GM23338 (cell line): ENCODE measurements at regions not wholly inside any gene's neighbourhood (a gene's known extent, or its start where the extent isn't known, plus 50 kb on each side); places are given as distances from the start of the nearest gene placed in this dataset.
A peak's percentile ranks its signal among the peaks of the same experiment; 100 is the strongest.

Experiments used
- ATAC-seq: fragments of 200-7000 bp; cut with Tn5 transposase; 3 replicates; pipeline ENCODE4 v1.9.1; 2020
- DNase-seq: peaks from one replicate; pipeline ENCODE4 v3.0.0-alpha.2; 2015; ENCODE audit warnings: low spot score
- H2AFZ ChIP-seq: fragments of 200-600 bp; sonication (generic); 2 replicates; pipeline ENCODE4 v1.8.0; 2016; ENCODE audit warnings: antibody characterized with exemption, mild to moderate bottlenecking, moderate library complexity
- H3F3A ChIP-seq: fragments of 200-600 bp; sonication (generic); replicated peaks from 2 replicates; pipeline ENCODE4 v1.8.0; 2017; ENCODE audit warnings: antibody characterized with exemption, mixed run types, low read depth
- H3K27ac ChIP-seq: fragments of 200-600 bp; sonication (generic); 2 replicates; pipeline ENCODE4 v1.6.1; 2016; ENCODE audit warnings: low read depth
- H3K27me3 ChIP-seq: fragments of 200-600 bp; sonication (generic); 2 replicates; pipeline ENCODE4 v1.8.0; 2016; ENCODE audit warnings: mild to moderate bottlenecking, mixed run types, moderate library complexity; ENCODE audit not compliant: insufficient read depth
- H3K36me3 ChIP-seq: fragments of 200-600 bp; sonication (generic); 2 replicates; pipeline ENCODE4 v1.8.0; 2016; ENCODE audit warnings: mild to moderate bottlenecking; ENCODE audit not compliant: insufficient read depth
- H3K4me1 ChIP-seq: fragments of 200-600 bp; sonication (generic); 2 replicates; pipeline ENCODE4 v1.8.0; 2016; ENCODE audit warnings: mild to moderate bottlenecking, moderate library complexity; ENCODE audit not compliant: insufficient read depth
- H3K4me2 ChIP-seq: fragments of 200-600 bp; sonication (generic); 2 replicates; pipeline ENCODE4 v1.7.1; 2017; ENCODE audit warnings: mixed run types
- H3K4me3 ChIP-seq: fragments of 200-600 bp; sonication (generic); 2 replicates; pipeline ENCODE4 v1.6.1; 2016; ENCODE audit warnings: mixed run types
- H3K79me2 ChIP-seq: fragments of 200-600 bp; sonication (generic); replicated peaks from 2 replicates; pipeline ENCODE4 v1.8.0; 2017; ENCODE audit warnings: mild to moderate bottlenecking; ENCODE audit not compliant: insufficient read depth
- H3K9me2 ChIP-seq: fragments of 200-600 bp; sonication (generic); 2 replicates; pipeline ENCODE4 v1.8.0; 2017; ENCODE audit not compliant: insufficient read depth
- H4K20me1 ChIP-seq: fragments of 200-600 bp; sonication (generic); replicated peaks from 2 replicates; pipeline ENCODE4 v1.8.0; 2017; ENCODE audit warnings: mild to moderate bottlenecking; ENCODE audit not compliant: insufficient read depth
- H3K27ac Mint-ChIP-seq: 2 replicates; pipeline ENCODE4 v1.8.0; 2020; ENCODE audit warnings: inconsistent platforms, mild to moderate bottlenecking, moderate library complexity, mixed read lengths
- H3K27me3 Mint-ChIP-seq: 3 replicates; pipeline ENCODE4 v1.8.0; 2022; ENCODE audit warnings: low read depth, mild to moderate bottlenecking, moderate library complexity, mixed read lengths, inconsistent platforms; ENCODE audit not compliant: insufficient read depth, poor library complexity
- H3K36me3 Mint-ChIP-seq: 3 replicates; pipeline ENCODE4 v1.8.0; 2021; ENCODE audit warnings: low read depth, mild to moderate bottlenecking, inconsistent platforms, moderate library complexity, mixed read lengths
- H3K4me1 Mint-ChIP-seq: 3 replicates; pipeline ENCODE4 v1.8.0; 2020; ENCODE audit warnings: mild to moderate bottlenecking, inconsistent platforms, mixed read lengths
- H3K4me3 Mint-ChIP-seq: 3 replicates; pipeline ENCODE4 v1.8.0; 2021; ENCODE audit warnings: moderate library complexity, mild to moderate bottlenecking, inconsistent platforms, mixed read lengths
- H3K9me3 Mint-ChIP-seq: 3 replicates; pipeline ENCODE4 v1.8.0; 2020; ENCODE audit warnings: moderate library complexity, mild to moderate bottlenecking, inconsistent platforms, mixed read lengths
- CREB1 ChIP-seq: fragments of 250-450 bp; sonication (Bioruptor Pico); IDR thresholded peaks from 2 replicates; pipeline ENCODE4 v1.5.0; 2020; ENCODE audit warnings: low read depth, mild to moderate bottlenecking, moderate library complexity
- EZH2 ChIP-seq: fragments of 200-600 bp; sonication (generic); IDR thresholded peaks from one replicate; pipeline ENCODE4 v1.8.0; 2017; ENCODE audit warnings: antibody characterized with exemption, mild to moderate bottlenecking, low read depth; ENCODE audit not compliant: unreplicated experiment
- EZH2phosphoT487 ChIP-seq: fragments of 200-600 bp; sonication (generic); IDR thresholded peaks from one replicate; pipeline ENCODE4 v1.8.1; 2018; ENCODE audit warnings: antibody characterized with exemption; ENCODE audit not compliant: unreplicated experiment
- JUNB ChIP-seq: IDR thresholded peaks from one replicate; pipeline ENCODE4 v1.6.1; 2016; ENCODE audit warnings: antibody characterized with exemption; ENCODE audit not compliant: unreplicated experiment
- NANOG ChIP-seq: IDR thresholded peaks from 2 replicates; pipeline ENCODE4 v1.6.1; 2016; ENCODE audit warnings: antibody characterized with exemption, borderline replicate concordance
- POLR2AphosphoS5 ChIP-seq: IDR thresholded peaks from 2 replicates; pipeline ENCODE4 v1.6.1; 2016; ENCODE audit warnings: antibody characterized with exemption, low read depth
- REST ChIP-seq: IDR thresholded peaks from one replicate; pipeline ENCODE4 v1.6.1; 2018; ENCODE audit warnings: antibody characterized with exemption; ENCODE audit not compliant: unreplicated experiment
- STAT1 ChIP-seq: IDR thresholded peaks from one replicate; pipeline ENCODE4 v1.6.1; 2016; ENCODE audit warnings: antibody characterized with exemption; ENCODE audit not compliant: unreplicated experiment
- ZNF114 ChIP-seq: fragments of 250-450 bp; sonication (Bioruptor Pico); IDR thresholded peaks from 2 replicates; pipeline ENCODE4 v1.5.0; 2020; ENCODE audit warnings: mild to moderate bottlenecking, moderate library complexity
- ZNF331 ChIP-seq: fragments of 250-450 bp; sonication (Bioruptor Pico); IDR thresholded peaks from 2 replicates; pipeline ENCODE4 v1.5.0; 2020; ENCODE audit warnings: low read depth, mild to moderate bottlenecking, moderate library complexity
- TF ChIP-seq, protein P1 (sequence below): IDR thresholded peaks from 2 replicates; pipeline ENCODE4 v1.6.1; 2016; ENCODE audit warnings: antibody characterized with exemption

GRCh38 chr6:9484091-9484490, 930.8 kb downstream of the TFAP2A start:
- Histone ChIP-seq H2AFZ (no peak overlapping the region), H4K20me1 (no peaks in the 10 kb centered on the region), H3K4me1 (peaks cover 16% of the 10 kb centered on the region), H3K27ac (no peak overlapping the region), H3K4me2 (no peak overlapping the region), H3K27me3 (no peaks in the 10 kb centered on the region), H3K79me2 (no peaks in the 10 kb centered on the region), H3K9me2 (no peaks in the 10 kb centered on the region; the same call in 1 of the 2 replicates), H3K36me3 (no peaks in the 10 kb centered on the region), H3K4me3 (no peak overlapping the region), H3F3A (no peaks in the 10 kb centered on the region)
- no peaks in the 10 kb centered on the region for H3K36me3 Mint-ChIP-seq
- no peak overlapping the region for H3K27ac Mint-ChIP-seq
- H3K4me3 Mint-ChIP-seq, result no peak overlapping the region
- H3K27me3 Mint-ChIP-seq, result no peaks in the 10 kb centered on the region
- peaks cover 23% of the 10 kb centered on the region for H3K4me1 Mint-ChIP-seq
- ATAC-seq, result no peak
- TF ChIP-seq REST (no peak), EZH2phosphoT487 (no peak), NANOG (no peak), POLR2AphosphoS5 (no peak), JUNB (no peak), CREB1 (CRISPR knock-in tag) (no peak), ZNF331 (CRISPR knock-in tag) (no peak), EZH2 (no peak), STAT1 (no peak)
- TF ChIP-seq, protein P1, sequence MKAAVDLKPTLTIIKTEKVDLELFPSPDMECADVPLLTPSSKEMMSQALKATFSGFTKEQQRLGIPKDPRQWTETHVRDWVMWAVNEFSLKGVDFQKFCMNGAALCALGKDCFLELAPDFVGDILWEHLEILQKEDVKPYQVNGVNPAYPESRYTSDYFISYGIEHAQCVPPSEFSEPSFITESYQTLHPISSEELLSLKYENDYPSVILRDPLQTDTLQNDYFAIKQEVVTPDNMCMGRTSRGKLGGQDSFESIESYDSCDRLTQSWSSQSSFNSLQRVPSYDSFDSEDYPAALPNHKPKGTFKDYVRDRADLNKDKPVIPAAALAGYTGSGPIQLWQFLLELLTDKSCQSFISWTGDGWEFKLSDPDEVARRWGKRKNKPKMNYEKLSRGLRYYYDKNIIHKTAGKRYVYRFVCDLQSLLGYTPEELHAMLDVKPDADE, result no peak
- DNase-seq, result no peak
- no peaks in the 10 kb centered on the region; the same call in 2 of the 3 replicates for H3K9me3 Mint-ChIP-seq

GRCh38 chr6:9482030-9482738, 932.7 kb downstream of the TFAP2A start:
- peak overlapping the region; percentile 74 for H3K27ac Mint-ChIP-seq

More at GRCh38 chr6:9482030-9482738, 932.7 kb downstream of the TFAP2A start:
- H3K9me2 ChIP-seq, result no peaks in the 10 kb centered on the region; the same call in 1 of the 2 replicates
- H3K27me3 ChIP-seq, result no peaks in the 10 kb centered on the region
- peak; percentile 38; the same call in 2 of the 3 replicates for ATAC-seq
- TF ChIP-seq ZNF114, result peak; percentile 67; the same call in 1 of the 2 replicates
- TF ChIP-seq, protein P1, result no peak
- H4K20me1 ChIP-seq, result no peaks in the 10 kb centered on the region
- peaks cover 23% of the 10 kb centered on the region for H3K4me1 Mint-ChIP-seq
- H3F3A ChIP-seq, result no peaks in the 10 kb centered on the region
- H3K4me3 Mint-ChIP-seq, result no peak overlapping the region
- H3K9me3 Mint-ChIP-seq, result no peaks in the 10 kb centered on the region; the same call in 2 of the 3 replicates
- H3K27me3 Mint-ChIP-seq, result no peaks in the 10 kb centered on the region
- H3K79me2 ChIP-seq, result no peaks in the 10 kb centered on the region
- no peak overlapping the region for H2AFZ ChIP-seq
- H3K4me3 ChIP-seq, result no peak overlapping the region
- peaks cover 16% of the 10 kb centered on the region for H3K4me1 ChIP-seq
- no peaks in the 10 kb centered on the region for H3K36me3 ChIP-seq
- H3K36me3 Mint-ChIP-seq, result no peaks in the 10 kb centered on the region
- peak overlapping the region; percentile 3; the same call in 1 of the 2 replicates for H3K27ac ChIP-seq
- 0 out of 2 replicates have a peak overlapping the region, but pooled peaks have one; percentile 5 for H3K4me2 ChIP-seq
- DNase-seq, result peak; percentile 11
